Cardiac fibroblast (primary cell): ENCODE measurements at regions not wholly inside any gene's neighbourhood (a gene's known extent, or its start where the extent isn't known, plus 50 kb on each side); places are given as distances from the start of the nearest gene placed in this dataset.
A peak's percentile ranks its signal among the peaks of the same experiment; 100 is the strongest.

Experiments
- DNase-seq, 2 donors: peaks; one replicate each; pipeline versions ENCODE4 v3.0.0 to v3.0.0-alpha.2; 2010; ENCODE audit warnings: low read depth in 2 of 2
- H3K4me3 ChIP-seq, 2 donors: replicated peaks in 1 of 2; 1 replicate in 1 of 2; 2 replicates in 1 of 2; pipeline ENCODE4 v1.5.1; 2011; ENCODE audit warnings: low read depth in 2 of 2, low read length in 2 of 2, mild to moderate bottlenecking in 2 of 2, moderate library complexity in 1 of 2
- CTCF ChIP-seq: IDR thresholded peaks from one replicate; pipeline ENCODE4 v1.5.1; 2011; ENCODE audit warnings: low read depth, mild to moderate bottlenecking, low read length, inconsistent platforms

- peak in 1 of 2 donors; percentile 8 for DNase-seq
- no peak overlapping the region for H3K4me3 ChIP-seq
- TF ChIP-seq CTCF = no peak
These were observed 87.8 kb downstream of the VCX2 start for GRCh38 chrX:8083286-8083685.

- DNase-seq = no peak
- no peak overlapping the region for H3K4me3 ChIP-seq
- no peak for TF ChIP-seq CTCF
These were observed 95.4 kb downstream of the VCX2 start for GRCh38 chrX:8075636-8076035.

- TF ChIP-seq CTCF = no peak
- no peak overlapping the region for H3K4me3 ChIP-seq
- DNase-seq = no peak
These were observed 103.2 kb downstream of the VCX2 start for GRCh38 chrX:8067754-8068462.

GRCh38 chrX:8052909-8053308 lies 118.2 kb downstream of the VCX2 start:
- no peak for DNase-seq
- TF ChIP-seq CTCF = no peak
- no peak overlapping the region for H3K4me3 ChIP-seq

- DNase-seq = peak in 1 of 2 donors; percentile 29
- no peak for TF ChIP-seq CTCF
- H3K4me3 ChIP-seq = no peak overlapping the region
These were observed 121.2 kb downstream of the VCX2 start for GRCh38 chrX:8049827-8050226.

GRCh38 chrX:8048466-8048865 lies 121.3 kb upstream of the PNPLA4 start:
- DNase-seq = no peak
- no peak for TF ChIP-seq CTCF
- no peak overlapping the region for H3K4me3 ChIP-seq

- H3K4me3 ChIP-seq = no peak overlapping the region
- TF ChIP-seq CTCF = no peak
- peak in 1 of 2 donors; percentile 65 for DNase-seq
These were observed 117.7 kb upstream of the PNPLA4 start for GRCh38 chrX:8044947-8045346.
